ENCODE measurements at regions not wholly inside any gene's neighbourhood (a gene's known extent, or its start where the extent isn't known, plus 50 kb on each side); places are given as distances from the start of the nearest gene placed in this dataset.
A peak's percentile ranks its signal among the peaks of the same experiment; 100 is the strongest.

DNA sequence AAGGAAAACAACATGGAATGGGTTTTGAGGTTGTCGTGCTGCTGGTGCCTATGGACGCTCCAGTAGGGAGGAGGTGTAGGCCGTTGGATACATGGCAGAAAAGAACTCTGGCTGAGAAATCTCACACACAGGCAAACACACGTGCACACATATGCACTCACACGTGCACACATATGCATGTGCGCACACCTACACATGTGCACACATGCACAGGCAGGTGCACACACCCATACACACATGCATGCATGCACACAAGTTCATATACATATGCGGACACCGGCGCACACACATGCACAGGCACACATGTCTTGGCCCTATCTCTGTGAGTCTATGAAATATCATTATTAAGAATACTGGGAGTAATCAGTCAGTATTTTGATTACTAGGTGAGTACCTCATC lies 150.4 kb downstream of the LRRC30 start:
- Histone ChIP-seq H3K27ac (ENCODE audit: extremely low read length, insufficient read depth, low read length) (no peak overlapping the region), H2AFZ (ENCODE audit: low read length) (no peak overlapping the region), H3K27me3 (ENCODE audit: control insufficient read depth in 1 of 2, insufficient read depth in 2 of 2, low read length in 2 of 2) (peaks cover 0 to 5% of the 10 kb centered on the region in 2 experiments; a peak in 1 of 5 replicates), H4K20me1 (ENCODE audit: insufficient read depth, low read length) (no peaks in the 10 kb centered on the region), H3K36me3 (replicated peaks in 1 of 2; ENCODE audit: control insufficient read depth in 1 of 2, insufficient read depth in 2 of 2, low read length in 2 of 2) (no peaks in the 10 kb centered on the region), H3K9ac (ENCODE audit: insufficient read depth, low read depth, low read length) (no peak overlapping the region), H3K4me3 (replicated peaks in 1 of 3; ENCODE audit: insufficient read depth in 1 of 3, low read depth in 2 of 3, low read length in 3 of 3) (no peak overlapping the region), H3K4me1 (ENCODE audit: insufficient read depth, low read length) (no peaks in the 10 kb centered on the region), H3K79me2 (ENCODE audit: insufficient read depth, low read length) (no peaks in the 10 kb centered on the region), H3K9me3 (ENCODE audit: low read length) (no peaks in the 10 kb centered on the region), H3K4me2 (ENCODE audit: low read depth, low read length) (no peak overlapping the region)
- ATAC-seq (no peak), DNase-seq (ENCODE audit: low spot score) (no peak), FAIRE-seq (no peak)
- TF ChIP-seq XRCC5 (optimal IDR thresholded peaks at IDR 0.05; ENCODE audit: low read length) = no peak
- TF ChIP-seq, protein P1, sequence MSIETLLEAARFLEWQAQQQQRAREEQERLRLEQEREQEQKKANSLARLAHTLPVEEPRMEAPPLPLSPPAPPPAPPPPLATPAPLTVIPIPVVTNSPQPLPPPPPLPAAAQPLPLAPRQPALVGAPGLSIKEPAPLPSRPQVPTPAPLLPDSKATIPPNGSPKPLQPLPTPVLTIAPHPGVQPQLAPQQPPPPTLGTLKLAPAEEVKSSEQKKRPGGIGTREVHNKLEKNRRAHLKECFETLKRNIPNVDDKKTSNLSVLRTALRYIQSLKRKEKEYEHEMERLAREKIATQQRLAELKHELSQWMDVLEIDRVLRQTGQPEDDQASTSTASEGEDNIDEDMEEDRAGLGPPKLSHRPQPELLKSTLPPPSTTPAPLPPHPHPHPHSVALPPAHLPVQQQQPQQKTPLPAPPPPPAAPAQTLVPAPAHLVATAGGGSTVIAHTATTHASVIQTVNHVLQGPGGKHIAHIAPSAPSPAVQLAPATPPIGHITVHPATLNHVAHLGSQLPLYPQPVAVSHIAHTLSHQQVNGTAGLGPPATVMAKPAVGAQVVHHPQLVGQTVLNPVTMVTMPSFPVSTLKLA (IDR thresholded peaks at IDR 0.05) = peak; percentile 99
- TF ChIP-seq ZNF235 (CRISPR knock-in tag; IDR thresholded peaks at IDR 0.05; ENCODE audit: borderline replicate concordance) = no peak
- BruUV-seq (replicated peaks) = no TSS peak
- CTCF ChIA-PET (ENCODE audit: low intra/inter-chr PET ratio, low total read pairs) = no interaction called here
- intact Hi-C loops (cut with micrococcal nuclease; ENCODE audit: unreplicated experiment) (no loop called here), in situ Hi-C loops (cut with HindIII; ENCODE audit: extremely low pct_ligation_motif_present, low pct_unique_long_range_greater_than_20kb) (no loop called here)
- POLR2A ChIA-PET = no interaction called here
- WGBS (ENCODE audit: low lambda C conversion rate) = 38% methylated on average over 3 of the region's 9 CpGs

DNA sequence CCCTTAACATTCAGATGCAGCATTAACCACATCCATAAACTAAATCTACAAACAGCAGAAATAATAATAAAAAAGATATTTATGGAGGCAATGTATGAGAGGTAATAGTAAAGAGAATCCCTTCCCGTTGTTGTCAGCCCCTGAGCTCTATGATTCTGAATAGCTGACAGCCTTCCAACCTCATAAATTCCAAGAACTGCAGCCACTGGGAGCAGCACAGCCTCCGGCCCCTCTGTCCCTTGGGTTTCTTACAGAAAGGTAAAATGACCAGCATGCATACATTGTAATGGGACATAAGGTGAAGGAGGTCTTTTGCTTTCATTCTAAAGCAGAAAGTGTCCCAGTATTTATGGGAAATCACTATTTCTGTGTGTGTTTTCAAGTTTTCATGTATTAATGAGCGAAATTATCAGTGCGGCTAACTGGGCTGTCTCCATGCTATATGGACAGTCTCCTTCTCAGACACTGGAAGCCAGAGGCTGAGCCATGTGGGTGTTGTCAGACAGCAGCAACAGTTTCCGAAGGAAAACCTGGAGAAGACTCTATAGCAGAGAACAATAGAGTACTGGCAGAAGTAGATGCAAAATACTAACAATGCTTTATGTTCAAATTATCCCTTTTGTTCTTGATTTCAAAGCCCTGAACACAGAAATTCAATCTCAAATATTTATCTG lies 151.6 kb downstream of the LRRC30 start:
- POLR2A ChIA-PET = no interaction called here
- Histone ChIP-seq H3K27ac (ENCODE audit: extremely low read length, insufficient read depth, low read length) (no peak overlapping the region), H4K20me1 (ENCODE audit: insufficient read depth, low read length) (no peaks in the 10 kb centered on the region), H3K9me3 (ENCODE audit: low read length) (no peaks in the 10 kb centered on the region), H3K36me3 (replicated peaks in 1 of 2; ENCODE audit: control insufficient read depth in 1 of 2, insufficient read depth in 2 of 2, low read length in 2 of 2) (no peaks in the 10 kb centered on the region), H3K4me1 (ENCODE audit: insufficient read depth, low read length) (no peaks in the 10 kb centered on the region), H3K79me2 (ENCODE audit: insufficient read depth, low read length) (no peaks in the 10 kb centered on the region), H3K9ac (ENCODE audit: insufficient read depth, low read depth, low read length) (no peak overlapping the region), H3K4me2 (ENCODE audit: low read depth, low read length) (no peak overlapping the region), H3K4me3 (replicated peaks in 1 of 3; ENCODE audit: insufficient read depth in 1 of 3, low read depth in 2 of 3, low read length in 3 of 3) (no peak overlapping the region), H2AFZ (ENCODE audit: low read length) (no peak overlapping the region), H3K27me3 (ENCODE audit: control insufficient read depth in 1 of 2, insufficient read depth in 2 of 2, low read length in 2 of 2) (peaks cover 0 to 5% of the 10 kb centered on the region in 2 experiments; a peak in 1 of 5 replicates)
- CTCF ChIA-PET (ENCODE audit: low intra/inter-chr PET ratio, low total read pairs) = no interaction called here
- intact Hi-C loops (cut with micrococcal nuclease; ENCODE audit: unreplicated experiment) (no loop called here), in situ Hi-C loops (cut with HindIII; ENCODE audit: extremely low pct_ligation_motif_present, low pct_unique_long_range_greater_than_20kb) (no loop called here)
- 42% methylated on average over 5 of the region's 5 CpGs for WGBS (ENCODE audit: low lambda C conversion rate)
- BruUV-seq (replicated peaks) = no TSS peak
- no peak for FAIRE-seq
- no peak for ATAC-seq
- DNase-seq (ENCODE audit: low spot score) = no peak
- no peak for TF ChIP-seq NFE2 (CRISPR knock-in tag; IDR thresholded peaks at IDR 0.05)
- TF ChIP-seq MXD4 (CRISPR knock-in tag; IDR thresholded peaks at IDR 0.05) = no peak
- TF ChIP-seq ZNF30 (CRISPR knock-in tag; IDR thresholded peaks at IDR 0.05) = no peak
- no peak for TF ChIP-seq ERF (CRISPR knock-in tag; IDR thresholded peaks at IDR 0.05)
- TF ChIP-seq HMGXB3 (CRISPR knock-in tag; IDR thresholded peaks at IDR 0.05; ENCODE audit: borderline replicate concordance) = no peak
- TF ChIP-seq ZNF3 (CRISPR knock-in tag; IDR thresholded peaks at IDR 0.05) = no peak
- TF ChIP-seq ZNF20 (CRISPR knock-in tag; IDR thresholded peaks at IDR 0.05) = no peak
- no peak for TF ChIP-seq U2AF1 (optimal IDR thresholded peaks at IDR 0.05; ENCODE audit: low read depth, low read length)
- TF ChIP-seq KDM4B (CRISPR knock-in tag; IDR thresholded peaks at IDR 0.05) = no peak
- no peak for TF ChIP-seq ZNF207 (IDR thresholded peaks at IDR 0.05; ENCODE audit: borderline replicate concordance)
